Neuronal stem cell (in vitro differentiated cells): ENCODE measurements at regions not wholly inside any gene's neighbourhood (a gene's known extent, or its start where the extent isn't known, plus 50 kb on each side); places are given as distances from the start of the nearest gene placed in this dataset.

Experiments used
- DNase-seq: peaks from one replicate; pipeline ENCODE4 v3.0.0-alpha.2; 2013; ENCODE audit warnings: low spot score
- H2AFZ ChIP-seq: one replicate; pipeline ENCODE4 v1.6.1; 2013; ENCODE audit warnings: mild to moderate bottlenecking, low read length, inconsistent platforms
- H2AK5ac ChIP-seq: 2 replicates; pipeline ENCODE4 v1.6.1; 2013; ENCODE audit warnings: low read depth, mild to moderate bottlenecking, inconsistent platforms, low read length, moderate library complexity, mixed read lengths
- H2BK120ac ChIP-seq: 2 replicates; pipeline ENCODE4 v1.6.1; 2013; ENCODE audit warnings: low read depth, mild to moderate bottlenecking, inconsistent platforms, low read length, moderate library complexity, mixed read lengths
- H2BK12ac ChIP-seq: one replicate; pipeline ENCODE4 v1.6.1; 2013; ENCODE audit warnings: low read length, inconsistent platforms
- H2BK15ac ChIP-seq: 2 replicates; pipeline ENCODE4 v1.6.1; 2013; ENCODE audit warnings: mild to moderate bottlenecking, low read length, inconsistent platforms, mixed read lengths
- H2BK5ac ChIP-seq: one replicate; pipeline ENCODE4 v1.6.1; 2013; ENCODE audit warnings: inconsistent platforms, mild to moderate bottlenecking, low read length, moderate library complexity
- H3K14ac ChIP-seq: one replicate; pipeline ENCODE4 v1.6.1; 2013; ENCODE audit warnings: low read length, inconsistent platforms
- H3K18ac ChIP-seq: 2 replicates; pipeline ENCODE4 v1.6.1; 2013; ENCODE audit warnings: low read length, inconsistent platforms
- H3K23ac ChIP-seq: 2 replicates; pipeline ENCODE4 v1.6.1; 2013; ENCODE audit warnings: low read depth, mild to moderate bottlenecking, mixed read lengths, low read length, inconsistent platforms; ENCODE audit not compliant: poor library complexity
- H3K27ac ChIP-seq: replicated peaks from 3 replicates; pipeline ENCODE4 v1.5.1; 2013; ENCODE audit warnings: low read length, inconsistent platforms
- H3K27me3 ChIP-seq, 3 experiments: 2 replicates each; pipeline ENCODE4 v1.6.1; 2013; ENCODE audit warnings: low read length in 3 of 3, mild to moderate bottlenecking in 2 of 3, inconsistent platforms in 1 of 3, low read depth in 1 of 3, mixed read lengths in 1 of 3, moderate library complexity in 1 of 3; ENCODE audit not compliant: control insufficient read depth in 3 of 3, insufficient read depth in 3 of 3
- H3K36me3 ChIP-seq, 2 donors: replicated peaks in 1 of 2; 2 replicates each; pipeline ENCODE4 v1.6.1; 2013; ENCODE audit warnings: low read length in 2 of 2; ENCODE audit not compliant: control insufficient read depth in 2 of 2, insufficient read depth in 2 of 2
- H3K4ac ChIP-seq: 2 replicates; pipeline ENCODE4 v1.6.1; 2013; ENCODE audit warnings: inconsistent platforms, mild to moderate bottlenecking, low read length, moderate library complexity
- H3K4me1 ChIP-seq, 2 donors: 1 replicate in 1 of 2; 2 replicates in 1 of 2; pipeline ENCODE4 v1.6.1; 2013; ENCODE audit warnings: low read length in 2 of 2, low read depth in 1 of 2; ENCODE audit not compliant: control insufficient read depth in 2 of 2, insufficient read depth in 1 of 2
- H3K4me2 ChIP-seq: one replicate; pipeline ENCODE4 v1.6.1; 2013; ENCODE audit warnings: mild to moderate bottlenecking, low read length, inconsistent platforms; ENCODE audit not compliant: insufficient read depth, poor library complexity, severe bottlenecking
- H3K4me3 ChIP-seq, 2 donors: 2 replicates each; pipeline ENCODE4 v1.5.1; 2013; ENCODE audit warnings: low read length in 2 of 2, mild to moderate bottlenecking in 2 of 2, inconsistent platforms in 1 of 2, moderate library complexity in 1 of 2
- H3K79me1 ChIP-seq: one replicate; pipeline ENCODE4 v1.6.1; 2013; ENCODE audit warnings: low read depth, mild to moderate bottlenecking, inconsistent platforms, low read length, moderate library complexity
- H3K9ac ChIP-seq: one replicate; pipeline ENCODE4 v1.6.1; 2013; ENCODE audit warnings: mild to moderate bottlenecking, low read depth, low read length, inconsistent platforms; ENCODE audit not compliant: poor library complexity
- H3K9me3 ChIP-seq, 2 donors: replicated peaks in 1 of 2; 2 replicates each; pipeline versions ENCODE3 to v1.6.1; 2013; ENCODE audit warnings: low read length in 2 of 2, mild to moderate bottlenecking in 2 of 2, inconsistent platforms in 1 of 2, low read depth in 1 of 2, mixed read lengths in 1 of 2, moderate library complexity in 1 of 2; ENCODE audit not compliant: control insufficient read depth in 2 of 2, insufficient read depth in 1 of 2
- H4K8ac ChIP-seq: one replicate; pipeline ENCODE4 v1.6.1; 2013; ENCODE audit warnings: low read depth, mild to moderate bottlenecking, inconsistent platforms, low read length, moderate library complexity
- H4K91ac ChIP-seq: one replicate; pipeline ENCODE4 v1.6.1; 2013; ENCODE audit warnings: low read length, low read depth, mild to moderate bottlenecking, inconsistent platforms; ENCODE audit not compliant: poor library complexity
- WGBS, 2 donors: extraction: QIAGEN DNeasy Blood & Tissue Kit; methylation state at CpG; one replicate each; pipeline ENCODE4 v1.1.7; 2013; ENCODE audit warnings: missing lambda C conversion rate in 2 of 2, mixed read lengths in 1 of 2; ENCODE audit not compliant: insufficient read length in 2 of 2, insufficient replicate concordance in 1 of 2; ENCODE audit errors: extremely low coverage in 2 of 2; 5-methylcytosine and 5-hydroxymethylcytosine counted together

DNA sequence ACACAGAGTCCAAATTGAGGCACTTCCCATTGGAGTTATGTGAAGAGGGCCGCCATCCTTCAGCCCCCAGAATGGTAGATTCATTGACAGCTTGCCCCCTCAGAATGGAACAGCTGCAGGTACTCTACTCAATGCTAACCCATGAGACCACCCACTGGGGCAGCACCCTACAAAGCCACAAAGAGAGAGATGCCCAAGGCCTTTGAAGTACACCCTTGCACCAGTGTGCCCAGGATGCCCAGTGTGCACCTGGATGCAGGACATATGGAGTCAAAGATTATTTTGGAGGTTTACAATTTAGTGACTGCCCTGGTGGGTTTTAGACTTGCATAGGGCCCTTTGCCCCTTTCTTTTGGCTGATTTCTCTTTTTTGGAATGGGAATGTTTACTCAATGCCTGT, 933.9 kb downstream of the SLC16A7 start:
- DNase-seq = no peak
- H2BK120ac ChIP-seq = no peak overlapping the region
- no peak overlapping the region for H2BK12ac ChIP-seq
- H3K9me3 ChIP-seq = no peaks in the 10 kb centered on the region
- no peak overlapping the region for H2BK5ac ChIP-seq
- H3K14ac ChIP-seq = peak overlapping the region; percentile 21
- no peak overlapping the region for H4K91ac ChIP-seq
- H3K79me1 ChIP-seq = no peaks in the 10 kb centered on the region
- H3K9ac ChIP-seq = no peak overlapping the region
- no peak overlapping the region for H2AK5ac ChIP-seq
- no peaks in the 10 kb centered on the region for H3K36me3 ChIP-seq
- no peak overlapping the region for H3K4me3 ChIP-seq
- H3K27me3 ChIP-seq = no peaks in the 10 kb centered on the region
- H2AFZ ChIP-seq = no peak overlapping the region
- no peak overlapping the region for H3K4ac ChIP-seq
- no peak overlapping the region for H3K18ac ChIP-seq
- H3K23ac ChIP-seq = no peak overlapping the region
- H3K27ac ChIP-seq = no peak overlapping the region
- no peak overlapping the region for H2BK15ac ChIP-seq
- WGBS, 2 donors = no CpG with 5 or more reads among the region's 1 CpG
- H4K8ac ChIP-seq = no peak overlapping the region
- no peak overlapping the region for H3K4me2 ChIP-seq
- H3K4me1 ChIP-seq = no peaks in the 10 kb centered on the region

DNA sequence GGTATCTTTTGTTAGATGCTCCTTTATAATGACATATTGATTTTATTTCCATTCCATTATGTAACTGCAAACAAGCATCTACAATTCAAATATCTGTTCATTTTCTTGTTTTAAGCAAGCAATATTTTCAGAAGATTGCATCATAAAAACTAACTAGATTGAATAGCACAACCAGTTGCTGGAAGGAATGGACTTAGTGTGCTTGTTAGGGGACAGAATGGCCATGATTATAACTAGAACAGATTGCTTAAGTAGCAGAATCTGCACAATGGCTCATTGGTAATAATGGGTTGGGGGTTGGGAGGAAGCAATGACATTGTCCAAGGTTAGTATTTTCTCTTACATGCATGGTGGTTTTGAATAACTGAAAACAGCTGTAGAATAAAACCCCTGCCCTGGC, 939.5 kb downstream of the SLC16A7 start:
- Histone ChIP-seq H2BK120ac (no peak overlapping the region), H3K18ac (no peak overlapping the region), H3K4me2 (no peak overlapping the region), H2BK5ac (no peak overlapping the region), H3K79me1 (no peaks in the 10 kb centered on the region), H3K14ac (no peak overlapping the region), H3K23ac (no peak overlapping the region), H4K91ac (no peak overlapping the region), H3K4me1 (no peaks in the 10 kb centered on the region), H2AFZ (no peak overlapping the region), H4K8ac (no peak overlapping the region), H3K27me3 (no peaks in the 10 kb centered on the region), H3K9me3 (no peaks in the 10 kb centered on the region), H3K4ac (no peak overlapping the region), H3K36me3 (no peaks in the 10 kb centered on the region), H3K4me3 (no peak overlapping the region), H2BK15ac (no peak overlapping the region), H3K27ac (no peak overlapping the region), H3K9ac (no peak overlapping the region), H2BK12ac (no peak overlapping the region), H2AK5ac (no peak overlapping the region)
- no peak for DNase-seq

- Histone ChIP-seq H3K79me1 (no peaks in the 10 kb centered on the region), H4K91ac (no peak overlapping the region), H3K4ac (no peak overlapping the region), H2AFZ (no peak overlapping the region), H4K8ac (no peak overlapping the region), H2BK5ac (no peak overlapping the region), H3K23ac (no peak overlapping the region), H2BK12ac (no peak overlapping the region), H3K9me3 (no peaks in the 10 kb centered on the region), H2BK120ac (no peak overlapping the region), H3K4me3 (no peak overlapping the region), H3K27ac (no peak overlapping the region), H3K27me3 (no peaks in the 10 kb centered on the region), H2BK15ac (no peak overlapping the region), H3K36me3 (no peaks in the 10 kb centered on the region), H3K4me2 (no peak overlapping the region), H2AK5ac (no peak overlapping the region), H3K9ac (no peak overlapping the region), H3K14ac (no peak overlapping the region), H3K18ac (no peak overlapping the region), H3K4me1 (no peaks in the 10 kb centered on the region)
- DNase-seq = no peak
- no CpG with 5 or more reads among the region's 5 CpGs for WGBS, 2 donors
Measured at GRCh38 chr12:60539592-60539991, 943.8 kb downstream of the SLC16A7 start.

DNA sequence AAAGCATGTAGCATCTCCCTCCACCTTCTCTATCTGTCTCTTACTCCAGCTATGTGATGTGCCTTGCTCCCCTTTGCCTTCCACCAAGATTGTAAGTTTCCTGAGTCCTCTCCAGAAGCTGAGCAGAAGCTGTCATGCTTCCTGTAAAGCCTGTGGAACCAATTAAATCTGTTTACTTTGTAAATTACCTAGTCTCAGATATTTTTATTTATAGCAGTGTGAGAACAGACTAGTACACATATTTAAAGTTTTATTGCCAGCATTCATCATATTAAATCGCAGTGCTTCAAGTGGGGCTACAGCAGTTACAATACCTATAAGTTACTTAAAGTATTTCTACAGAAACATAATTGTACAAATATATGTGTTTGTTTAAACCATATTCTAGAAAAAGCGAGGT, 973.1 kb downstream of the SLC16A7 start:
- Histone ChIP-seq H3K9me3 (peaks cover 0 to 3% of the 10 kb centered on the region in 2 donors), H3K27ac (no peak overlapping the region), H2BK12ac (no peak overlapping the region), H3K14ac (no peak overlapping the region), H3K79me1 (no peaks in the 10 kb centered on the region), H4K91ac (no peak overlapping the region), H4K8ac (no peak overlapping the region), H3K23ac (no peak overlapping the region), H3K4ac (no peak overlapping the region), H2AFZ (no peak overlapping the region), H3K27me3 (no peaks in the 10 kb centered on the region), H3K36me3 (no peaks in the 10 kb centered on the region), H2AK5ac (no peak overlapping the region), H3K18ac (no peak overlapping the region), H2BK120ac (no peak overlapping the region), H3K9ac (no peak overlapping the region), H2BK15ac (no peak overlapping the region), H3K4me2 (no peak overlapping the region), H3K4me3 (no peak overlapping the region), H2BK5ac (no peak overlapping the region), H3K4me1 (no peaks in the 10 kb centered on the region)
- no CpG with 5 or more reads among the region's 2 CpGs for WGBS, 2 donors
- no peak for DNase-seq
